ENCODE measurements at regions not wholly inside any gene's neighbourhood (a gene's known extent, or its start where the extent isn't known, plus 50 kb on each side); places are given as distances from the start of the nearest gene placed in this dataset.

DNA sequence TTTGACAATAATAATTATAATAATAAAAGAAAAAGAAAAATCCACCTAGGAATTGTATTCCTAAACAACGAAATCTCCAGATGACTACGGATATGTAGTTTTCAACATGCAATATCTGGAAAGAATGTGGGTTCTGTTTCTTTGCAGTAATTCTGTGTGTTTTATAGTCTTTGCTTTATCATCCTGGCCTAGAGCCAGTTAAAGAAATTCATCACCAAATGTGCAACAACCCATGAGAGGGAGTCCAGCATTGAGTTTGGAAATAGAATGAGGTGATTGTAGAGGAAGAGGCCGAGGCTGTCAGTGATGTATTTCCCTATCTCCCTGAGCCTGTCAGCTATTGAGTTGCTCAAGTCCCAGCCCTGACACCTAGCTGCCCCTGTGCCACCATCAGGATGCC, 200.5 kb upstream of the DCN start:
- DNase-seq: no peak

DNA sequence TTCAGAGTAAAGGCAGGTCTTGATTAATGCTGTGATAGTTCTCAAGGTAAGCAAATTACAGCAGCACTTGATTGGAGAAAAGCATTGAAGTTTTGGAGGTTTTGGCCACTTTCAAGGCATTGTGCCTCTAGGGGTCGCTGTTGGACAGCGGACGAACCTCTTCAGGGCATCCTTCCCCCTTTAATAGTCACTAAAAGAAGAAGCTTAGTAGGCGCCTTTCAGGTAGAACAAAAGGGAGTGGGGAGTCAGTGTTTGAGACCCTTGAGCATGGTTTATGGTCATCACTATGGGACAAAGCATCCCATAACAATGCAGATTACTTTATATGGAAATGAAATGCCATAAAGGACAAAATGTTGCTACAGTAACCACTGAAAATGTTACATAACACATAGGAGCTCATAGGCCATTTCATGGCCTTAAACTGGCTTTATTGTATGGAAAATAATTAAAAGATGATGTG, 199.5 kb upstream of the DCN start:
- Histone ChIP-seq H3K27ac (peak overlapping the region; percentile 49 to 78 (median 62)), H3K4me1 (peaks cover 0 to 12% (median 8%) of the 10 kb centered on the region in 4 donors), H3K4me3 (peak overlapping the region; percentile 38 to 50 (median 44)), H3K27me3 (no peaks in the 10 kb centered on the region), H3K36me3 (no peaks in the 10 kb centered on the region), H3K9me3 (no peaks in the 10 kb centered on the region)
- intact Hi-C loops (cut with DNase I): loop anchor here (1.0 to 5.0 kb wide), 3 partner anchors 429 to 1265 kb away; no protein-coding TSS in a partner anchor
- WGBS, 2 donors: 1 to 3% methylated on average over 4 of the region's 4 CpGs
- TF ChIP-seq POLR2AphosphoS5 (IDR thresholded peaks at IDR 0.05) (no peak), POLR2A (IDR thresholded peaks at IDR 0.05) (no peak)
- TF ChIP-seq, protein P1, sequence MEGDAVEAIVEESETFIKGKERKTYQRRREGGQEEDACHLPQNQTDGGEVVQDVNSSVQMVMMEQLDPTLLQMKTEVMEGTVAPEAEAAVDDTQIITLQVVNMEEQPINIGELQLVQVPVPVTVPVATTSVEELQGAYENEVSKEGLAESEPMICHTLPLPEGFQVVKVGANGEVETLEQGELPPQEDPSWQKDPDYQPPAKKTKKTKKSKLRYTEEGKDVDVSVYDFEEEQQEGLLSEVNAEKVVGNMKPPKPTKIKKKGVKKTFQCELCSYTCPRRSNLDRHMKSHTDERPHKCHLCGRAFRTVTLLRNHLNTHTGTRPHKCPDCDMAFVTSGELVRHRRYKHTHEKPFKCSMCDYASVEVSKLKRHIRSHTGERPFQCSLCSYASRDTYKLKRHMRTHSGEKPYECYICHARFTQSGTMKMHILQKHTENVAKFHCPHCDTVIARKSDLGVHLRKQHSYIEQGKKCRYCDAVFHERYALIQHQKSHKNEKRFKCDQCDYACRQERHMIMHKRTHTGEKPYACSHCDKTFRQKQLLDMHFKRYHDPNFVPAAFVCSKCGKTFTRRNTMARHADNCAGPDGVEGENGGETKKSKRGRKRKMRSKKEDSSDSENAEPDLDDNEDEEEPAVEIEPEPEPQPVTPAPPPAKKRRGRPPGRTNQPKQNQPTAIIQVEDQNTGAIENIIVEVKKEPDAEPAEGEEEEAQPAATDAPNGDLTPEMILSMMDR (IDR thresholded peaks at IDR 0.05): peak; percentile 53 to 90 (median 78)
- peak; percentile 88 for DNase-seq

More for the DNA sequence above, 200.5 kb upstream of the DCN start:
- no peak for TF ChIP-seq POLR2AphosphoS5 (IDR thresholded peaks at IDR 0.05)
- TF ChIP-seq POLR2A (IDR thresholded peaks at IDR 0.05): no peak
- no peak for TF ChIP-seq EP300 (IDR thresholded peaks at IDR 0.05)
- TF ChIP-seq, protein P1 (IDR thresholded peaks at IDR 0.05): no peak
- intact Hi-C loops (cut with DNase I): loop anchor here (2.0 to 5.0 kb wide), 2 partner anchors 428 to 1264 kb away; no protein-coding TSS in a partner anchor
- Histone ChIP-seq H3K9me3 (no peaks in the 10 kb centered on the region), H3K36me3 (no peaks in the 10 kb centered on the region), H3K27me3 (no peaks in the 10 kb centered on the region), H3K4me1 (peaks cover 0 to 12% (median 8%) of the 10 kb centered on the region in 4 donors), H3K4me3 (no peak overlapping the region), H3K27ac (no peak overlapping the region)
- WGBS, 2 donors: 21 to 57% methylated on average over 3 of the region's 3 CpGs

GRCh38 chr12:91381309-91381804, 198.7 kb upstream of the DCN start:
- intact Hi-C loops (cut with DNase I): loop anchor here (2.0 to 5.0 kb wide), 2 partner anchors 765 to 1266 kb away; no protein-coding TSS in a partner anchor
- peak; percentile 80 for DNase-seq
- Histone ChIP-seq H3K36me3 (no peaks in the 10 kb centered on the region), H3K27me3 (no peaks in the 10 kb centered on the region), H3K9me3 (no peaks in the 10 kb centered on the region), H3K27ac (peak overlapping the region; percentile 49 to 78 (median 62)), H3K4me1 (peaks cover 0 to 12% (median 8%) of the 10 kb centered on the region in 4 donors), H3K4me3 (peak overlapping the region; percentile 38 to 50 (median 44))
- TF ChIP-seq, protein P1 (IDR thresholded peaks at IDR 0.05): no peak
- TF ChIP-seq EP300 (IDR thresholded peaks at IDR 0.05) (no peak), POLR2AphosphoS5 (IDR thresholded peaks at IDR 0.05) (peak in 2 of 4 donors; percentile 20 to 44), POLR2A (IDR thresholded peaks at IDR 0.05) (no peak)
- 25 to 71% methylated on average over 11 of the region's 11 CpGs for WGBS, 2 donors

GRCh38 chr12:91380631-91381030, 198.0 kb upstream of the DCN start:
- H3K27me3 ChIP-seq: no peaks in the 10 kb centered on the region
- H3K27ac ChIP-seq: peak overlapping the region in 2 of 4 donors; percentile 70 to 78
- no peak for DNase-seq
- H3K9me3 ChIP-seq: no peaks in the 10 kb centered on the region
- no peaks in the 10 kb centered on the region for H3K36me3 ChIP-seq
- WGBS, 2 donors: 58 to 66% methylated on average over 5 of the region's 5 CpGs
- H3K4me3 ChIP-seq: no peak overlapping the region
- peaks cover 0 to 12% (median 8%) of the 10 kb centered on the region in 4 donors for H3K4me1 ChIP-seq
- intact Hi-C loops (cut with DNase I): loop anchor here (2.0 to 5.0 kb wide), 2 partner anchors 766 to 1267 kb away; no protein-coding TSS in a partner anchor
- TF ChIP-seq POLR2A (IDR thresholded peaks at IDR 0.05): no peak
- TF ChIP-seq, protein P1 (IDR thresholded peaks at IDR 0.05): no peak
- TF ChIP-seq POLR2AphosphoS5 (IDR thresholded peaks at IDR 0.05): no peak
- TF ChIP-seq EP300 (IDR thresholded peaks at IDR 0.05): no peak

All from sigmoid colon (tissue), 6 donors.